ENCODE measurements at regions not wholly inside any gene's neighbourhood (a gene's known extent, or its start where the extent isn't known, plus 50 kb on each side); places are given as distances from the start of the nearest gene placed in this dataset.

DNA sequence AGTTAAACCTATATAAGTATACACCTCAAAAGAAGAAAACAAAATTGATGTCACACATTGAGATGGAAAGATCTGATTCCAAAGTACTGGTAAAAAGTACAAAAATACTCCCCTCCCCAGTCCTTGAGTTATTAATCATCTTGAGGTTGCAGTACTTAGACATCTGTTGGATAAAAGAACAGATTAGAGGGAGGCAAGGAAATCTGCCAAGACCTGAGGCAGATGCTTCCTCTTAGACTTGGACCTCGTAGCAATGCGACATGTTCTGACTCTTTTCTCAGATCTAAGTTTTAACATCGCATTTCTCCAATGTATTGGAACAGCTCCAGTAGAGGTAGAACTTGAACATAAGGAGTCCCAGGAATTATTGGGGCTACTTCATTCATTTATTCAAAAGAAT is 187.9 kb upstream of the GRIN2B start:
- Mint-ChIP-seq H3K4me3 (no peak overlapping the region), H3K27me3 (no peaks in the 10 kb centered on the region), H3K36me3 (no peaks in the 10 kb centered on the region), H3K27ac (no peak overlapping the region), H3K9me3 (no peaks in the 10 kb centered on the region), H3K4me1 (peaks cover 1% of the 10 kb centered on the region)
- no peak for ATAC-seq (ENCODE audit: low read depth)
- DNase-seq, result no peak
- POLR2A ChIA-PET, result no interaction called here

DNA sequence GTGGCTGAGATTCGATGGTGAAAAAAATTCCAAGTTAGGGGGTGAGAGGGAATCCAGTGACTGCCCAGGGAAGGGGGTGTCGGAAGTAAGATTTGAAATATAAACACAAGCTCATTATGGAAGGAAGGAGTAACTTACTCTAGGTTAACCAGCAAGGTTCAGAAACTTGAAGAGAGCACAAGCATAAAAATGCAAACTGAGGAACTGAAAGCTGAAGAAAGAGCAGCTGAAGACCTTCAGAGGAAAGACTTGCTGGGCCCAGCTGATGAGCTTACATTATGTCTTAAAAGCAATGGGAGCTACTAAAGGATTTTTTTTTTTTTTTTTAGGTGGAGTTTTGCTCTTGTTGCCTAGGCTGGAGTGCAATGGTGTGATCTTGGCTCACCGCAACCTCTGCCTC is 189.7 kb upstream of the GRIN2B start:
- no peak for ATAC-seq (ENCODE audit: low read depth)
- no peak overlapping the region for H3K4me3 Mint-ChIP-seq

DNA sequence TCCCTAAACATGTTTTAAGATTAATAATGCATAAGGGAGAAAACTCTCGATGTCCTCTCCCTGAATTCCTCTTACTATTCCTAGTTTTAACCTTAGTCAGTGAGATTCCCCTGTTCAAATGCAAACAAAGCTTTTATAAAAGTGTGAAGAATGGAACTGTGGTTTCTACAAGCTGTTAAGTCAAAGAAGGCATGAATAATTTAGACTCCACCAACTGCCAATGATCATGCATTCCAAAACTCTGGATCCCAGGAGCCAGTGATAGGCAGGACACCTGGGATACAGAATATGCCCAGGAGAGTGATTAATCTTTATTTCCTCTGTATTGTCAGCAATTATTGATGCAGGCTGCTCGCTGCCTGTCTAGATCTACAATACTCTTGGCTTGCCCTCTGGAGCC is 190.3 kb upstream of the ATF7IP start:
- POLR2A ChIA-PET, result no interaction called here
- H3K27ac Mint-ChIP-seq, result no peak overlapping the region
- H3K9me3 Mint-ChIP-seq, result peaks cover 1% of the 10 kb centered on the region
- H3K4me1 Mint-ChIP-seq, result no peaks in the 10 kb centered on the region
- no peak for ATAC-seq (ENCODE audit: low read depth)
- no peak for DNase-seq
- no peak overlapping the region for H3K4me3 Mint-ChIP-seq
- H3K36me3 Mint-ChIP-seq, result no peaks in the 10 kb centered on the region
- H3K27me3 Mint-ChIP-seq, result no peaks in the 10 kb centered on the region

More for the DNA sequence above, 189.7 kb upstream of the GRIN2B start:
- Mint-ChIP-seq H3K27ac (no peak overlapping the region), H3K9me3 (no peaks in the 10 kb centered on the region), H3K27me3 (no peaks in the 10 kb centered on the region), H3K36me3 (no peaks in the 10 kb centered on the region), H3K4me1 (peaks cover 1% of the 10 kb centered on the region)
- DNase-seq, result no peak
- POLR2A ChIA-PET, result no interaction called here

DNA sequence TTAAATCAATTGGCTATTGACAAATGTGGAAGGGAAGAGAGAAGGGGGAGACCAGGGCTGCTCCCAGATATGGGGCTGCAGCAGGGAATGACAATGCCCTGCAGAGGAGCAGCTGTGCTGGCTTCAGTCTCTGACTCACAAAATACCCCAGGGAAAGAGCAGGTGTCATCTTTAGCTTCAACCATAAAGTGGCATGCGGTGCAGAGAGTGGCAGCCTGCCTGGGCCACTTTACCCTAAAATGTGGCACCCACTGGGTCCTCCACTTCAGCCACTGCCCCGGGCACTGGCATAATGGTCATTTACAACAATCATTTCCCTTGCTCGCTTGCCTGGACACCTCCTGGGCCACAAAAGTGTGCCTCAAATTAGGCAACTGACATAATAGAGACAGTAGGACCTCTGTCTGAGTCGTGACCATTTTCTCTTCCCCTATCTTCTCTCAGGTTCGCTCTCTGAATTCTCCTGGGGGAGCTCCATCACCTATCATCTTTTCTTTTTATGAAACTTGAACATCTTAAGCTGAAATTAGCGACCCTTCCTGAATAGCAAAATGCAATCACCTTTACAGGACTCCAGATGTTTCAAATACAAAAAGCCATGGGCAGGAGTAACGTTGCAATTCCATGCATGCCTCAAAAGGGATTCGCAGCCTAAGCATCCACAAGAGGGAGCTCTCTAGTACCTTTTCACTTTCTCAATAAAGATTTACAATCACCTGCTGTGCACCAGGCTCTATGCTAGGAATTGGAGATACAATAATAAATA is 179.9 kb upstream of the ATF7IP start:
- Mint-ChIP-seq H3K36me3 (no peaks in the 10 kb centered on the region), H3K4me3 (no peak overlapping the region), H3K27ac (no peak overlapping the region), H3K4me1 (no peaks in the 10 kb centered on the region), H3K27me3 (peaks cover 6% of the 10 kb centered on the region), H3K9me3 (no peaks in the 10 kb centered on the region)
- POLR2A ChIA-PET, result no interaction called here
- ATAC-seq (ENCODE audit: low read depth), result no peak
- DNase-seq, result no peak

DNA sequence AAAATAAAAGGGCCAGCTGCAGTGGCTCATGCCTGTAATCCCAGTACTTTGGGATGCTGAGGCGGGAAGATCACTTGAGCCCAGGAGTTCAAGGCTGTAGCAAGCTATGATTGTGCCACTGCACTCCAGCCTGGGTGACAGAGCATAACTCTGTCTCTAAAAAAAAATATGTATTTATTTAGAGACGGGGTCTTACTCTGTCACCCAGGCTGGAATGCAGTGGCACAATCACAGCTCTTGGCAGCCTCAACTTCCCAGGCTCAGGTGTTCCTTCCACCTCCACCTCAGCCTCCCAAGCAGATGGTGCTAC is 179.3 kb upstream of the ATF7IP start:
- H3K9me3 Mint-ChIP-seq, result no peaks in the 10 kb centered on the region
- DNase-seq (no peak), ATAC-seq (ENCODE audit: low read depth) (no peak)
- H3K36me3 Mint-ChIP-seq, result no peaks in the 10 kb centered on the region
- no peak overlapping the region for H3K27ac Mint-ChIP-seq
- no peaks in the 10 kb centered on the region for H3K4me1 Mint-ChIP-seq
- POLR2A ChIA-PET, result no interaction called here
- H3K4me3 Mint-ChIP-seq, result no peak overlapping the region
- peaks cover 6% of the 10 kb centered on the region for H3K27me3 Mint-ChIP-seq

DNA sequence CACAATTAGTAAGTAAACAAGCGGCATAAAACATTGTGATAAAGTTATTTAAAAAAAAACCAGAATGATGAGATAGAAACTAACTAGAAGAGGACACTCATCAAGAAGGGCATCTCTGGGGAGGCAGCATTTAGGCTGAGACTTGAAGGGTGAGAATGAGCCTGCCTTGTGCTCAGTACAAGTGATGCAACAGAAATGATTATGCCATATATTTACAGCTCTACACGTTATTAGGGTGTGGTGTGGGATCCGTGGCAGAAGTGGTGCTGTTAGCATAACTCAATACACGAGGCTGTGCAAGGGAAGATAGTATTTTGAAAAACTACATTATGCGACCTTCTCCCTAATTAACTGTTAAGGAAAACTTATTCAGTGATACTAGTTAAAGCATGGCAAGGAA is 178.5 kb upstream of the ATF7IP start:
- POLR2A ChIA-PET, result no interaction called here
- H3K4me1 Mint-ChIP-seq, result peaks cover 3% of the 10 kb centered on the region
- no peak overlapping the region for H3K27ac Mint-ChIP-seq
- ATAC-seq (ENCODE audit: low read depth) (no peak), DNase-seq (no peak)
- H3K27me3 Mint-ChIP-seq, result peaks cover 6% of the 10 kb centered on the region
- H3K4me3 Mint-ChIP-seq, result no peak overlapping the region
- H3K9me3 Mint-ChIP-seq, result no peaks in the 10 kb centered on the region
- H3K36me3 Mint-ChIP-seq, result no peaks in the 10 kb centered on the region

DNA sequence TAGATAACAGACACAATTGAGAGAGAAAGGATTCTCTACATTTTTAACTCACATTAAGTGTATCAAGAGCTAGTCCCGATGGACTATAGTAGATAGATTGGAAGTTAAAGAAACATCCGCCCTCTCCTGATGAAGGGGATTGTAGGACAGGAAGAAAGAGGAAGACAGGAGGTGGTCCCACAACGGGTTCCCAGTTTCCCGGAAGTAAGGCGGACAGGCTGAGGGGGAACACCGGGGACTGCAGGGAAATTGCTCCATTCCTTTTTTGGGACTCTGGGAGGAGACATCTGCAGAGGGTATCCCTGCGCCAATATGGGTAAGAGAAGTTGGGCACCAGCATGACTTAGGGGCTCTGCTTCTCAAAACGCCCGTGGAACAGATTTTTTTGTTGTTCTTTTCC is 177.5 kb upstream of the ATF7IP start:
- DNase-seq (no peak), ATAC-seq (ENCODE audit: low read depth) (no peak)
- Mint-ChIP-seq H3K27ac (no peak overlapping the region), H3K4me3 (no peak overlapping the region), H3K27me3 (peaks cover 6% of the 10 kb centered on the region), H3K36me3 (no peaks in the 10 kb centered on the region), H3K4me1 (peaks cover 3% of the 10 kb centered on the region), H3K9me3 (no peaks in the 10 kb centered on the region)
- POLR2A ChIA-PET, result no interaction called here

DNA sequence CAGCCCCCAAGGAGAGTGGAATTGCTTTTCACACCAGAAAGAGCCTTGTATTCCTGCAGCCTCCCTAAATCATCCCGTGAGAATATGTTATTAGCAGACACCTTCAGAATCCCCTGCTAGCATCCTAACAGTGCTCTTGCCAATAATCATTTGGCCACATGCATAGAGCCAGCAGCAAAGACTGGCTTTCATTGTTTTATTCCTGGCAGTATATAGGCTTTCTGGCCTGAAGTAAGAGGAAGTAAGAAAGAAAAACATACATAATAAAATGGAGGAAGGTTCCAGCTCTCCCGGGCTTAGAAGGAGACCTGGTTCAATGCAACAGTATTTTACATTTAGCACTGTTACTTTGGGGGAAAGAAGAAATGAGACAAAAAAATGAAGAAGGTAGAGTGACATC is 176.7 kb upstream of the ATF7IP start:
- no peaks in the 10 kb centered on the region for H3K36me3 Mint-ChIP-seq

DNA sequence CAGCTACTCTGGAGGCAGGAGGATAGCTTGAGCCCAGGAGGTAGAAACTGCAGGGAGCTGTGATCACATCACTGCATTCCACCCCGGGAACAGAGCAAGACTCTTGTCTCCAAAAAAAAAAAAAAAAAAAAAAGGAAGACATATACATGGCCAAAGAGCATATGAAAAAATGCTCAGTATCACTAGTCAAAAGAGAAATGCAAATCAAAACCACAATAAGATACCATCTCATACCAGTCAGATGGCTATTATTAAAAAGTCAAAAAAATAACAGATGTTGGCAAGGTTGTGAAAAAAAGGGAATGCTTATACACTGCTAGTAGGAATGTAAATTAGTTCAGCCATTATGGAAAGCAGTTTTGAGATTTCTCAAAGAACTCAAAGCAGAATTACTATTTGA is 174.8 kb upstream of the ATF7IP start:
- DNase-seq (no peak), ATAC-seq (ENCODE audit: low read depth) (no peak)
- Mint-ChIP-seq H3K9me3 (peaks cover 2% of the 10 kb centered on the region), H3K36me3 (no peaks in the 10 kb centered on the region), H3K27me3 (no peaks in the 10 kb centered on the region), H3K27ac (no peak overlapping the region), H3K4me1 (peaks cover 3% of the 10 kb centered on the region), H3K4me3 (no peak overlapping the region)
- POLR2A ChIA-PET, result no interaction called here

More for the DNA sequence above, 176.7 kb upstream of the ATF7IP start:
- Mint-ChIP-seq H3K4me3 (no peak overlapping the region), H3K27me3 (peaks cover 5% of the 10 kb centered on the region), H3K27ac (no peak overlapping the region), H3K9me3 (peaks cover 2% of the 10 kb centered on the region), H3K4me1 (peaks cover 3% of the 10 kb centered on the region)
- ATAC-seq (ENCODE audit: low read depth) (no peak), DNase-seq (no peak)
- POLR2A ChIA-PET, result no interaction called here

DNA sequence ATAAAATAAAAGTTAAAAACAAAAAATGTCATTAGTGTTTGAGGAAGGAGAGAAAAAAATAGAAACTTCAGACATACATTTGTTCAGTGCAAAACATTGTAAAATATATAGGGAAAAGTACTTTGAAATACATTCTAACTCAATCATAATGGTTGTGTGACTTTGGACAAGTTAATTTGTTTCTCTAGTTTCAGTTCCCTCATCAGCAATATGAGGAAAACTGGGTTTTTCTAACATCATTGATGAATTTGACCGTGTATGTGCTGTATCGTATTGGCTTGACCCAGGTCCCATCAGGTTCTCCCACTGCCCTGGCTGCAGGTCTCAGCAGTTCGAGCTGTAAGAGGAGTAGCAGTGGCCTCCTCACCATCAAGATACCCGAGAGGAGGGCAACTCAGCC is 173.9 kb upstream of the ATF7IP start:
- Mint-ChIP-seq H3K36me3 (no peaks in the 10 kb centered on the region), H3K4me3 (no peak overlapping the region), H3K27ac (no peak overlapping the region), H3K27me3 (no peaks in the 10 kb centered on the region), H3K9me3 (peaks cover 2% of the 10 kb centered on the region), H3K4me1 (peaks cover 3% of the 10 kb centered on the region)
- DNase-seq, result no peak
- ATAC-seq (ENCODE audit: low read depth), result no peak
- POLR2A ChIA-PET, result no interaction called here

DNA sequence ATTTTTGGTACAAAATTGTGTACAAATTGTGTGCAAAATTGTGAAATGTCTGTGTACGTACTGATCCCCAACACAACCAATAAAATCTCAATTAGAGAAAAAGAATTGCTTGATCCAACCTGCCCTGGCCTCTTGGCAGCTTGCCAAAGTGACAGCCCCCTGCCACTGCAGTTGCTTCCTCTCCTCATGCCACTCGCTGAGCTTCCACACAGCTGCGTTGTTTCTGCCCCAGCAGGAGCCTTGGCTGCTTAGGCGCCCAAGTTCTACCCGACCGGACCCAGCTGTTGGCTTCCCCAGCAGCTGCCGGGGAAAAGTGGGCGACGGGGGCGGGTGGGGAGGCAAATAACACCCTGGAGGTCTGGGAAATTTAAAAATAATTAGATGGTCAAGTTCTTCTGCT is 171.8 kb upstream of the ATF7IP start:
- H3K4me1 Mint-ChIP-seq, result peaks cover 3% of the 10 kb centered on the region
- ATAC-seq (ENCODE audit: low read depth), result no peak
- no peak for DNase-seq
- no peak overlapping the region for H3K4me3 Mint-ChIP-seq
- H3K9me3 Mint-ChIP-seq, result peaks cover 2% of the 10 kb centered on the region
- H3K27me3 Mint-ChIP-seq, result no peaks in the 10 kb centered on the region
- no peak overlapping the region for H3K27ac Mint-ChIP-seq
- POLR2A ChIA-PET, result no interaction called here
- no peaks in the 10 kb centered on the region for H3K36me3 Mint-ChIP-seq

DNA sequence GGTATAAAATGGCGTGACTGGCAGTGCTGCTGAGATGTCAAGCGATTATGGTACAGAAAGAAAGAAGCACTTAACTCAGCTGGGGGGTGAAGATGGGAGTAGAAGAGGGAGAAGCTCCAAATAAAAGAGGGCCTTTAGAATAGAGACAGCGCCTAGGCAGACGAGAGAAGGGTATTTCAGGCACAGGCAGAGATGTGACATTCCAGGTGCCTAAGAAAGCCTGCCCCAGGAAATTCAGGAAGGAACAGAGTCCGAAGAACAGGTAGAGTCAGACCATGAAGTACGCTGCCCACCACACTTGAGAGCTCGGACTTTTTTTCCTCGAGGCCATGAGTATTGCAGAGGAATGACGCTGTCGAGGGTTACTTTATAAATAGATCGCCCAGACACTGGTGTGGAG is 170.9 kb upstream of the ATF7IP start:
- H3K36me3 Mint-ChIP-seq, result no peaks in the 10 kb centered on the region
- ATAC-seq (ENCODE audit: low read depth) (no peak), DNase-seq (no peak)
- no peak overlapping the region for H3K4me3 Mint-ChIP-seq
- POLR2A ChIA-PET, result no interaction called here
- H3K27ac Mint-ChIP-seq, result no peak overlapping the region
- peaks cover 3% of the 10 kb centered on the region for H3K4me1 Mint-ChIP-seq
- H3K9me3 Mint-ChIP-seq, result peaks cover 2% of the 10 kb centered on the region
- H3K27me3 Mint-ChIP-seq, result no peaks in the 10 kb centered on the region

DNA sequence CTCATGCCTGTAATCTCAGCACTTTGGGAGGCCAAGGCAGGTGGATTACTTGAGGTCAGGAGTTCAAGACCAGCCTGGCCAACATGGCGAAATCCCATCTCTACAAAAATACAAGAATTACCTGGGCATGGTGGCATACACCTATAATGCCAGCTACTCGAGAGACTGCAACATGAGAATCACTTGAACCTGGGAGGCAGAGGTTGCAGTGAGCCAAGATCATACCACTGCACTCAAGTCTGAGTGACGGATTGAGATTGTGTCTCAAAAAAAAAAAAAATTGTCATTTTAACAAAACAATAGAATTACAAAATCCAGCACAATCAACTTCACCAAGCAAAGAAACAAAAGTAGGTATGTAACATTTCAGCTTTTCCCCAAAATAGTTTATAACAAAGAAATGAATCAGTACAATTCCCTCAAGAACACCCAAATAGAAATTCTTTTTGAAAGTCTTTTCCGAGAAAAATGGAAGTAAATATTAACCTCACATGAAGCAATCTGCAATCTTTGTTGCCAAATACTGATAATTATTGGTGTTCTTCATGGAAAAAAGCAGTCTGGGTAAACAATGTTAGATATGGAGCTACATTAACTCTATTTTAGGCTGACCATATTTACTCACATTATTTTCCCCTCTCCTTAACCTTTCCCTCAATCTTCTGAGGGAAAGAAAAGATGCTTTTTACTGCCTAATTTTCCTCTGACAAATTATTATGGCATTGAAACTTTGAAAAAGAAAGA is 165.9 kb upstream of the ATF7IP start:
- Mint-ChIP-seq H3K27ac (no peak overlapping the region), H3K27me3 (no peaks in the 10 kb centered on the region), H3K4me3 (no peak overlapping the region), H3K9me3 (no peaks in the 10 kb centered on the region), H3K36me3 (no peaks in the 10 kb centered on the region), H3K4me1 (no peaks in the 10 kb centered on the region)
- POLR2A ChIA-PET, result no interaction called here
- DNase-seq (no peak), ATAC-seq (ENCODE audit: low read depth) (no peak)

DNA sequence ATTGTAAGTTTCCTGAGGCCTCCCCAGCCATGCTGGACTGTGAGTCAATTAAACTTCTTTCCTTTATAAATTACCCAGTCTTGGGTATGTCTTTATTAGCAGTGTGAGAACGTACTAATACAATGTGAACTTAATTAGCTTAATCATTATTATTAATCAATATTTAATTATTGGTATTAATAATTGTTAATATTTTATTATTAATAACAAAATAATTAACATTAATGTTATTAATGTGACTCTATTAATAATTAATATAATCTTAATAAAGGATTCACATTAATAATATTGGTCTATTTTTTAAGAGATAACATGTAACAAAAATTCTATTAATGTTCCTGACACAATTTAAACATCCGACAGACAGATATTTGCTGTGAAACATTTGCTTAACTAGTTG is 164.9 kb upstream of the ATF7IP start:
- Mint-ChIP-seq H3K27me3 (no peaks in the 10 kb centered on the region), H3K36me3 (no peaks in the 10 kb centered on the region), H3K27ac (no peak overlapping the region), H3K4me1 (no peaks in the 10 kb centered on the region), H3K9me3 (no peaks in the 10 kb centered on the region), H3K4me3 (no peak overlapping the region)
- DNase-seq (no peak), ATAC-seq (ENCODE audit: low read depth) (no peak)
- POLR2A ChIA-PET, result no interaction called here
